H9 (cell line): ENCODE measurements at regions not wholly inside any gene's neighbourhood (a gene's known extent, or its start where the extent isn't known, plus 50 kb on each side); places are given as distances from the start of the nearest gene placed in this dataset.

Source experiments
- DNase-seq: peaks from one replicate; pipeline ENCODE4 v3.0.0-alpha.2; 2017
- H2AFZ ChIP-seq: one replicate; pipeline ENCODE4 v1.6.1; 2013; ENCODE audit warnings: mild to moderate bottlenecking, low read length, control low read depth, moderate library complexity
- H2AK5ac ChIP-seq: 2 replicates; pipeline ENCODE4 v1.6.1; 2013; ENCODE audit warnings: low read length, control low read depth, mixed read lengths; ENCODE audit not compliant: insufficient read length
- H2BK120ac ChIP-seq: one replicate; pipeline ENCODE4 v1.6.1; 2013; ENCODE audit warnings: low read depth, mild to moderate bottlenecking, low read length, control low read depth, inconsistent platforms; ENCODE audit not compliant: poor library complexity, severe bottlenecking
- H2BK12ac ChIP-seq: 2 replicates; pipeline ENCODE4 v1.6.1; 2013; ENCODE audit warnings: low read length, control low read depth, mixed read lengths, low read depth; ENCODE audit not compliant: insufficient read length
- H2BK15ac ChIP-seq: 2 replicates; pipeline ENCODE4 v1.6.1; 2013; ENCODE audit warnings: low read depth, low read length, control low read depth
- H2BK20ac ChIP-seq: one replicate; pipeline ENCODE4 v1.6.1; 2013; ENCODE audit warnings: low read depth, mild to moderate bottlenecking, low read length, control low read depth, inconsistent platforms; ENCODE audit not compliant: poor library complexity, severe bottlenecking
- H2BK5ac ChIP-seq: 2 replicates; pipeline ENCODE4 v1.6.1; 2013; ENCODE audit warnings: low read length, control low read depth, mixed read lengths; ENCODE audit not compliant: insufficient read length
- H3K14ac ChIP-seq: 2 replicates; pipeline ENCODE4 v1.6.1; 2013; ENCODE audit warnings: low read length, control low read depth; ENCODE audit not compliant: insufficient read depth
- H3K18ac ChIP-seq: 2 replicates; pipeline ENCODE4 v1.6.1; 2013; ENCODE audit warnings: low read depth, mild to moderate bottlenecking, mixed read lengths, low read length, control low read depth; ENCODE audit not compliant: insufficient read length
- H3K23ac ChIP-seq: 2 replicates; pipeline ENCODE4 v1.6.1; 2013; ENCODE audit warnings: low read length, control low read depth, mixed read lengths, low read depth; ENCODE audit not compliant: insufficient read length
- H3K23me2 ChIP-seq: 2 replicates; pipeline ENCODE4 v1.6.1; 2013; ENCODE audit warnings: low read depth, mild to moderate bottlenecking, mixed read lengths, low read length, control low read depth; ENCODE audit not compliant: insufficient read length, poor library complexity, severe bottlenecking
- H3K27ac ChIP-seq: 2 replicates; pipeline ENCODE4 v1.5.1; 2013; ENCODE audit warnings: low read length, control low read depth, mixed read lengths, low read depth; ENCODE audit not compliant: insufficient read length
- H3K27me3 ChIP-seq: 2 replicates; pipeline ENCODE4 v1.6.1; 2013; ENCODE audit warnings: low read length, control low read depth, inconsistent platforms; ENCODE audit not compliant: insufficient read depth
- H3K4ac ChIP-seq: 2 replicates; pipeline ENCODE4 v1.6.1; 2013; ENCODE audit warnings: low read depth, mild to moderate bottlenecking, control low read depth, inconsistent platforms, low read length, moderate library complexity
- H3K4me1 ChIP-seq: 2 replicates; pipeline ENCODE4 v1.6.1; 2013; ENCODE audit warnings: low read length, control low read depth, inconsistent platforms; ENCODE audit not compliant: insufficient read depth
- H3K4me2 ChIP-seq: 2 replicates; pipeline ENCODE4 v1.6.1; 2013; ENCODE audit warnings: low read length, control low read depth, mixed read lengths; ENCODE audit not compliant: insufficient read length, insufficient read depth
- H3K56ac ChIP-seq: 2 replicates; pipeline ENCODE4 v1.6.1; 2013; ENCODE audit warnings: low read depth, mild to moderate bottlenecking, mixed read lengths, low read length, control low read depth; ENCODE audit not compliant: insufficient read length
- H3K79me1 ChIP-seq: 2 replicates; pipeline ENCODE4 v1.6.1; 2013; ENCODE audit warnings: low read depth, mild to moderate bottlenecking, moderate library complexity, low read length, control low read depth, inconsistent platforms; ENCODE audit not compliant: insufficient read depth, poor library complexity, severe bottlenecking
- H3K79me2 ChIP-seq: 2 replicates; pipeline ENCODE4 v1.6.1; 2013; ENCODE audit warnings: low read length, control low read depth, inconsistent platforms; ENCODE audit not compliant: insufficient read depth
- H3K9ac ChIP-seq: 2 replicates; pipeline ENCODE4 v1.6.1; 2013; ENCODE audit warnings: low read length, control low read depth, mixed read lengths; ENCODE audit not compliant: insufficient read length; ENCODE audit errors: extremely low read depth
- H3K9me3 ChIP-seq: one replicate; pipeline ENCODE4 v1.6.1; 2013; ENCODE audit warnings: low read depth, low read length, inconsistent platforms; ENCODE audit not compliant: control insufficient read depth
- H3T11ph ChIP-seq: one replicate; pipeline ENCODE4 v1.6.1; 2013; ENCODE audit warnings: mild to moderate bottlenecking, low read length, control low read depth, inconsistent platforms
- H4K20me1 ChIP-seq: one replicate; pipeline ENCODE4 v1.6.1; 2013; ENCODE audit not compliant: control insufficient read depth, insufficient read length, insufficient read depth
- H4K5ac ChIP-seq: 2 replicates; pipeline ENCODE4 v1.6.1; 2013; ENCODE audit warnings: low read depth, mild to moderate bottlenecking, mixed read lengths, low read length, control low read depth; ENCODE audit not compliant: insufficient read length
- H4K8ac ChIP-seq: replicated peaks from 2 replicates; pipeline ENCODE4 v1.6.1; 2013; ENCODE audit warnings: low read length, control low read depth, mixed read lengths, low read depth; ENCODE audit not compliant: insufficient read length
- H4K91ac ChIP-seq: 2 replicates; pipeline ENCODE4 v1.6.1; 2013; ENCODE audit warnings: low read depth, mild to moderate bottlenecking, moderate library complexity, mixed read lengths, low read length, control low read depth; ENCODE audit not compliant: insufficient read length
- H3K27ac Mint-ChIP-seq, 3 experiments: 2 replicates in 2 of 3; 3 replicates in 1 of 3; pipeline ENCODE4 v1.8.0; 2020 to 2021; ENCODE audit warnings: mixed read lengths in 3 of 3, mild to moderate bottlenecking in 1 of 3, moderate library complexity in 1 of 3
- H3K27me3 Mint-ChIP-seq: 2 replicates; pipeline ENCODE4 v1.8.0; 2021; ENCODE audit warnings: low read depth, mild to moderate bottlenecking, moderate library complexity, mixed read lengths
- H3K36me3 Mint-ChIP-seq, 3 experiments: 2 replicates in 2 of 3; 3 replicates in 1 of 3; pipeline ENCODE4 v1.8.0; 2020 to 2021; ENCODE audit warnings: low read depth in 3 of 3, mixed read lengths in 3 of 3; ENCODE audit not compliant: insufficient read depth in 1 of 3
- H3K4me1 Mint-ChIP-seq, 2 experiments: 2 replicates each; pipeline ENCODE4 v1.8.0; 2020; ENCODE audit warnings: mixed read lengths in 2 of 2
- H3K4me3 Mint-ChIP-seq, 2 experiments: 2 replicates in 1 of 2; 3 replicates in 1 of 2; pipeline ENCODE4 v1.8.0; 2020 to 2021; ENCODE audit warnings: mild to moderate bottlenecking in 2 of 2, mixed read lengths in 2 of 2, moderate library complexity in 1 of 2
- H3K9me3 Mint-ChIP-seq, 2 experiments: 2 replicates in 1 of 2; 3 replicates in 1 of 2; pipeline ENCODE4 v1.8.0; 2020; ENCODE audit warnings: mild to moderate bottlenecking in 2 of 2, mixed read lengths in 2 of 2, moderate library complexity in 1 of 2
- WGBS: extraction: QIAGEN DNeasy Blood & Tissue Kit; methylation state at CpG from one replicate; pipeline ENCODE4 v1.1.7; 2013; ENCODE audit warnings: missing lambda C conversion rate, low lambda C conversion rate, mixed read lengths; ENCODE audit not compliant: insufficient read length; ENCODE audit errors: extremely low coverage; 5-methylcytosine and 5-hydroxymethylcytosine counted together
- TF ChIP-seq, protein P1 (sequence below): fragments of 200-600 bp; sonication (generic); conservative IDR thresholded peaks from 3 replicates; pipeline ENCODE4 v1.8.0; 2021; ENCODE audit warnings: antibody characterized with exemption, mild to moderate bottlenecking

DNA sequence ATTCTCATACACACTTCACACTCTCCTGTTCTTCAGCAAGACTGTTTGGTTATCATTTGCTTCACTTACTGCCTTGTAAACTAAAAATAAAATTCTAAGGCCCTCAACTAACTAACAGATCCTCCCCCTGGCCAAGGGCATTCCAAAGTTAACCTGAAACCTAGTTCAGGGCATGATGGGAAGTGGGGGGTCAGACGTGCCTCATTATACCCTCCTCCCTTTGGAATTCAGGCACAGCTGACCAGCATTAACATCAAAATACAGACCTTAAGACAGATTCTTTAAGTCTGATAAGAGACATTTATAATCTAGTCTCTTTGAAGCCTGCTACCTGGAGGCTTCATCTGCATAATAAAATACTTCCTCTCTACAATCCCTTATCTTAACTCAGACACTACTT lies 221.0 kb downstream of the NOL4 start:
- Histone ChIP-seq H2BK120ac (no peak overlapping the region), H3K4me1 (peaks cover 2% of the 10 kb centered on the region; the same call in 1 of the 2 replicates), H3T11ph (no peak overlapping the region), H3K14ac (no peak overlapping the region), H2AK5ac (no peak overlapping the region), H3K79me2 (no peaks in the 10 kb centered on the region), H3K23me2 (no peaks in the 10 kb centered on the region), H3K79me1 (no peaks in the 10 kb centered on the region), H3K56ac (no peak overlapping the region), H3K9ac (no peak overlapping the region), H3K4me2 (no peak overlapping the region), H2BK5ac (no peak overlapping the region), H2BK12ac (no peak overlapping the region), H3K4ac (no peak overlapping the region), H3K18ac (no peak overlapping the region), H3K27ac (peak overlapping the region; percentile 26), H4K8ac (no peak overlapping the region), H2BK20ac (no peak overlapping the region), H3K27me3 (no peaks in the 10 kb centered on the region), H2BK15ac (no peak overlapping the region), H3K9me3 (no peaks in the 10 kb centered on the region), H2AFZ (no peak overlapping the region), H4K5ac (no peak overlapping the region), H4K91ac (no peak overlapping the region), H3K23ac (no peak overlapping the region), H4K20me1 (no peaks in the 10 kb centered on the region)
- Mint-ChIP-seq H3K27ac (peak overlapping the region; percentile 64 to 84 (median 79); a peak in 6 of 7 replicates), H3K36me3 (peaks cover 0 to 28% (median 16%) of the 10 kb centered on the region in 3 experiments), H3K4me3 (no peak overlapping the region; a peak in 1 of 5 replicates), H3K4me1 (peaks cover 12% of the 10 kb centered on the region in 2 experiments), H3K9me3 (peaks cover 16 to 20% of the 10 kb centered on the region in 2 experiments; a peak in 4 of 5 replicates), H3K27me3 (no peaks in the 10 kb centered on the region)
- no CpG with 5 or more reads among the region's 1 CpG for WGBS
- TF ChIP-seq, protein P1, sequence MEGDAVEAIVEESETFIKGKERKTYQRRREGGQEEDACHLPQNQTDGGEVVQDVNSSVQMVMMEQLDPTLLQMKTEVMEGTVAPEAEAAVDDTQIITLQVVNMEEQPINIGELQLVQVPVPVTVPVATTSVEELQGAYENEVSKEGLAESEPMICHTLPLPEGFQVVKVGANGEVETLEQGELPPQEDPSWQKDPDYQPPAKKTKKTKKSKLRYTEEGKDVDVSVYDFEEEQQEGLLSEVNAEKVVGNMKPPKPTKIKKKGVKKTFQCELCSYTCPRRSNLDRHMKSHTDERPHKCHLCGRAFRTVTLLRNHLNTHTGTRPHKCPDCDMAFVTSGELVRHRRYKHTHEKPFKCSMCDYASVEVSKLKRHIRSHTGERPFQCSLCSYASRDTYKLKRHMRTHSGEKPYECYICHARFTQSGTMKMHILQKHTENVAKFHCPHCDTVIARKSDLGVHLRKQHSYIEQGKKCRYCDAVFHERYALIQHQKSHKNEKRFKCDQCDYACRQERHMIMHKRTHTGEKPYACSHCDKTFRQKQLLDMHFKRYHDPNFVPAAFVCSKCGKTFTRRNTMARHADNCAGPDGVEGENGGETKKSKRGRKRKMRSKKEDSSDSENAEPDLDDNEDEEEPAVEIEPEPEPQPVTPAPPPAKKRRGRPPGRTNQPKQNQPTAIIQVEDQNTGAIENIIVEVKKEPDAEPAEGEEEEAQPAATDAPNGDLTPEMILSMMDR, result no peak
- peak; percentile 26 for DNase-seq
